ENCODE measurements at regions not wholly inside any gene's neighbourhood (a gene's known extent, or its start where the extent isn't known, plus 50 kb on each side); places are given as distances from the start of the nearest gene placed in this dataset.

GRCh38 chr2:58914733-58915505, 673.8 kb upstream of the FANCL start:
- ChIA-PET CTCF (interaction anchor here (1.2 kb wide), 1 partner anchor 13 kb away, joined by 4 read pairs; no protein-coding TSS in a partner anchor), POLR2A (no interaction called here)
- Histone ChIP-seq H3K27me3 (ENCODE audit: control insufficient read depth, insufficient read depth, low read length) (no peaks in the 10 kb centered on the region), H3K36me3 (ENCODE audit: control insufficient read depth, insufficient read depth, low read length) (no peaks in the 10 kb centered on the region), H3K4me3 (ENCODE audit: low read depth, low read length) (no peak overlapping the region)
- DNase-seq (ENCODE audit: low read depth) = no peak
- TF ChIP-seq CTCF (IDR thresholded peaks at IDR 0.05; ENCODE audit: insufficient read depth, low read depth, low read length) = no peak

- Histone ChIP-seq H3K36me3 (ENCODE audit: control insufficient read depth, insufficient read depth, low read length) (no peaks in the 10 kb centered on the region), H3K4me3 (ENCODE audit: low read depth, low read length) (no peak overlapping the region), H3K27me3 (ENCODE audit: control insufficient read depth, insufficient read depth, low read length) (no peaks in the 10 kb centered on the region)
- DNase-seq (ENCODE audit: low read depth) = no peak
- TF ChIP-seq CTCF (IDR thresholded peaks at IDR 0.05; ENCODE audit: insufficient read depth, low read depth, low read length) = no peak
- ChIA-PET POLR2A (no interaction called here), CTCF (no interaction called here)
Observed at GRCh38 chr2:58913082-58913726, 672.1 kb upstream of the FANCL start.

- TF ChIP-seq CTCF (IDR thresholded peaks at IDR 0.05; ENCODE audit: insufficient read depth, low read depth, low read length) = no peak
- H3K36me3 ChIP-seq (ENCODE audit: control insufficient read depth, insufficient read depth, low read length) = no peaks in the 10 kb centered on the region
- H3K27me3 ChIP-seq (ENCODE audit: control insufficient read depth, insufficient read depth, low read length) = no peaks in the 10 kb centered on the region
- ChIA-PET CTCF (no interaction called here), POLR2A (no interaction called here)
- DNase-seq (ENCODE audit: low read depth) = no peak
- H3K4me3 ChIP-seq (ENCODE audit: low read depth, low read length) = no peak overlapping the region
Observed at GRCh38 chr2:58911877-58912276, 670.8 kb upstream of the FANCL start.

- no peak overlapping the region for H3K4me3 ChIP-seq (ENCODE audit: low read depth, low read length)
- no peaks in the 10 kb centered on the region for H3K27me3 ChIP-seq (ENCODE audit: control insufficient read depth, insufficient read depth, low read length)
- no peaks in the 10 kb centered on the region for H3K36me3 ChIP-seq (ENCODE audit: control insufficient read depth, insufficient read depth, low read length)
- ChIA-PET POLR2A (no interaction called here), CTCF (no interaction called here)
- TF ChIP-seq CTCF (IDR thresholded peaks at IDR 0.05; ENCODE audit: insufficient read depth, low read depth, low read length) = no peak
- DNase-seq (ENCODE audit: low read depth) = no peak
Observed at GRCh38 chr2:58908501-58909154, 667.5 kb upstream of the FANCL start.

- no peaks in the 10 kb centered on the region for H3K36me3 ChIP-seq (ENCODE audit: control insufficient read depth, insufficient read depth, low read length)
- H3K27me3 ChIP-seq (ENCODE audit: control insufficient read depth, insufficient read depth, low read length) = no peaks in the 10 kb centered on the region
- CTCF ChIA-PET = interaction anchor here (1.3 kb wide), 1 partner anchor 9 kb away, joined by 7 read pairs; no protein-coding TSS in a partner anchor
- H3K4me3 ChIP-seq (ENCODE audit: low read depth, low read length) = no peak overlapping the region
- no peak for TF ChIP-seq CTCF (IDR thresholded peaks at IDR 0.05; ENCODE audit: insufficient read depth, low read depth, low read length)
- POLR2A ChIA-PET = no interaction called here
- DNase-seq (ENCODE audit: low read depth) = no peak
Observed at GRCh38 chr2:58907644-58908043, 666.5 kb upstream of the FANCL start.
